Kidney (tissue), 13 donors: ENCODE measurements at regions not wholly inside any gene's neighbourhood (a gene's known extent, or its start where the extent isn't known, plus 50 kb on each side); places are given as distances from the start of the nearest gene placed in this dataset.

Experiments used
- DNase-seq, 5 donors: peaks; one replicate each; pipeline ENCODE4 v3.0.0-alpha.2; 2013 to 2020
- FAIRE-seq: peaks from 2 replicates; lab custom pipeline; 2012; peaks lifted over from hg19 to GRCh38; lab: Jason Lieb, UNC
- H3K27ac ChIP-seq, 2 donors: one replicate each; pipeline ENCODE4 v1.7.0; 2013; ENCODE audit warnings: low read depth in 2 of 2, low read length in 2 of 2, inconsistent platforms in 1 of 2
- H3K27me3 ChIP-seq: one replicate; pipeline ENCODE4 v1.7.1; 2013; ENCODE audit warnings: low read length, inconsistent platforms; ENCODE audit not compliant: control insufficient read depth, insufficient read depth
- H3K36me3 ChIP-seq, 3 donors: one replicate each; pipeline versions ENCODE4 v1.7.0 to v1.7.1; 2013; ENCODE audit warnings: low read length in 3 of 3, control low read depth in 1 of 3, inconsistent platforms in 1 of 3; ENCODE audit not compliant: insufficient read depth in 3 of 3, control insufficient read depth in 2 of 3
- H3K4me1 ChIP-seq, 3 donors: one replicate each; pipeline versions ENCODE4 v1.7.0 to v1.7.1; 2013; ENCODE audit warnings: low read length in 3 of 3, inconsistent platforms in 1 of 3, low read depth in 1 of 3; ENCODE audit not compliant: control insufficient read depth in 2 of 3, insufficient read depth in 2 of 3
- H3K4me3 ChIP-seq, 3 donors: one replicate each; pipeline versions ENCODE4 v1.7.0 to v1.8.1; 2013; ENCODE audit warnings: low read length in 3 of 3, control low read depth in 1 of 3, inconsistent platforms in 1 of 3
- H3K9ac ChIP-seq, 3 donors: one replicate each; pipeline versions ENCODE4 v1.7.0 to v1.7.1; 2013; ENCODE audit warnings: low read length in 3 of 3, control low read depth in 1 of 3, inconsistent platforms in 1 of 3
- H3K9me3 ChIP-seq, 3 donors: one replicate each; pipeline versions ENCODE4 v1.7.0 to v1.7.1; 2013; ENCODE audit warnings: low read length in 3 of 3, control low read depth in 1 of 3, inconsistent platforms in 1 of 3; ENCODE audit not compliant: control insufficient read depth in 2 of 3, insufficient read depth in 1 of 3
- intact Hi-C: fragments of 100-400 bp; cut with DNase I; formaldehyde crosslinking; loops from one replicate; pipeline ENCODE4 v1.11.1; 2022
- TF ChIP-seq, protein P1 (sequence below): IDR thresholded peaks from 3 replicates; pipeline ENCODE4 v1.5.1; 2012; ENCODE audit warnings: mild to moderate bottlenecking, moderate library complexity, borderline replicate concordance; ENCODE audit not compliant: insufficient read depth; ENCODE audit errors: extremely low read depth
- donor health status: control.
- donor health status: control.
- donor health status: control.
- donor health status: control.
- donor health status: control.
- donor health status: DM: yes; HTN: yes; CAD: no.
- donor health status: Normal renal cell carcinoma (clear cell type).

GRCh38 chr12:115472852-115473251, 788.9 kb upstream of the TBX3 start:
- H3K27ac ChIP-seq: no peak overlapping the region
- H3K4me1 ChIP-seq: peaks cover 0 to 2% (median 0%) of the 10 kb centered on the region in 3 donors
- H3K36me3 ChIP-seq: no peaks in the 10 kb centered on the region
- FAIRE-seq: no peak
- no peaks in the 10 kb centered on the region for H3K9me3 ChIP-seq
- H3K4me3 ChIP-seq: no peak overlapping the region
- no peak for DNase-seq
- H3K9ac ChIP-seq: no peak overlapping the region
- intact Hi-C loops: no loop called here
- TF ChIP-seq, protein P1, sequence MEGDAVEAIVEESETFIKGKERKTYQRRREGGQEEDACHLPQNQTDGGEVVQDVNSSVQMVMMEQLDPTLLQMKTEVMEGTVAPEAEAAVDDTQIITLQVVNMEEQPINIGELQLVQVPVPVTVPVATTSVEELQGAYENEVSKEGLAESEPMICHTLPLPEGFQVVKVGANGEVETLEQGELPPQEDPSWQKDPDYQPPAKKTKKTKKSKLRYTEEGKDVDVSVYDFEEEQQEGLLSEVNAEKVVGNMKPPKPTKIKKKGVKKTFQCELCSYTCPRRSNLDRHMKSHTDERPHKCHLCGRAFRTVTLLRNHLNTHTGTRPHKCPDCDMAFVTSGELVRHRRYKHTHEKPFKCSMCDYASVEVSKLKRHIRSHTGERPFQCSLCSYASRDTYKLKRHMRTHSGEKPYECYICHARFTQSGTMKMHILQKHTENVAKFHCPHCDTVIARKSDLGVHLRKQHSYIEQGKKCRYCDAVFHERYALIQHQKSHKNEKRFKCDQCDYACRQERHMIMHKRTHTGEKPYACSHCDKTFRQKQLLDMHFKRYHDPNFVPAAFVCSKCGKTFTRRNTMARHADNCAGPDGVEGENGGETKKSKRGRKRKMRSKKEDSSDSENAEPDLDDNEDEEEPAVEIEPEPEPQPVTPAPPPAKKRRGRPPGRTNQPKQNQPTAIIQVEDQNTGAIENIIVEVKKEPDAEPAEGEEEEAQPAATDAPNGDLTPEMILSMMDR: no peak
- no peaks in the 10 kb centered on the region for H3K27me3 ChIP-seq

GRCh38 chr12:115470977-115471376, 787.0 kb upstream of the TBX3 start:
- H3K27ac ChIP-seq: no peak overlapping the region
- TF ChIP-seq, protein P1: no peak
- H3K36me3 ChIP-seq: no peaks in the 10 kb centered on the region
- FAIRE-seq: no peak
- no peak overlapping the region for H3K4me3 ChIP-seq
- no peak overlapping the region for H3K9ac ChIP-seq
- H3K4me1 ChIP-seq: peaks cover 0 to 2% (median 0%) of the 10 kb centered on the region in 3 donors
- no peaks in the 10 kb centered on the region for H3K9me3 ChIP-seq
- DNase-seq: no peak
- no peaks in the 10 kb centered on the region for H3K27me3 ChIP-seq
- intact Hi-C loops: no loop called here

DNA sequence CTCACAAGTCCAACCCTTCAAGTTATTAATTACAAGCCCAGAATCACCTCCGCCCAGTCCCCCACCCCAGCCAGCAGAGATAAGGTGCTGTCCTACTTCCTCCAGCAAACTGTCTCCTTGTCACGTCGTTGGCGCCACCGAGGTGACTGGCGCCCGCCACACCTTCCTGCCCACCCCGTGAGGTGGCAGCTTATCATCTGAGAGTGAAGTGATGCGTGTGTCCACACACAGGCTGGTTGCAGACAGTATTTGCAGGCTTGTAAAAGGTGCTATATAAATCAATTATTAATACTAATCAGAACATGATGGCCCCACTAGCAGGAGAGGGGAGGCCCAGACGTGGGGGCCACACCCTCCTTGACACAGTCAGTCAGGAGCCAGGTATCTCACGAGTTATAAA, 786.6 kb upstream of the TBX3 start:
- Histone ChIP-seq H3K4me1 (peaks cover 0 to 2% (median 0%) of the 10 kb centered on the region in 3 donors), H3K27me3 (no peaks in the 10 kb centered on the region), H3K9ac (no peak overlapping the region), H3K4me3 (no peak overlapping the region), H3K9me3 (no peaks in the 10 kb centered on the region), H3K27ac (no peak overlapping the region), H3K36me3 (no peaks in the 10 kb centered on the region)
- no peak for FAIRE-seq
- no peak for DNase-seq
- intact Hi-C loops: no loop called here
- TF ChIP-seq, protein P1: no peak

GRCh38 chr12:115468087-115468510, 784.1 kb upstream of the TBX3 start:
- H3K9ac ChIP-seq: no peak overlapping the region
- no peaks in the 10 kb centered on the region for H3K9me3 ChIP-seq
- DNase-seq (peak in 1 of 5 donors; percentile 36), FAIRE-seq (no peak)
- H3K27me3 ChIP-seq: no peaks in the 10 kb centered on the region
- peaks cover 0 to 2% (median 0%) of the 10 kb centered on the region in 3 donors for H3K4me1 ChIP-seq
- no peaks in the 10 kb centered on the region for H3K36me3 ChIP-seq
- TF ChIP-seq, protein P1: no peak
- no peak overlapping the region for H3K4me3 ChIP-seq
- intact Hi-C loops: no loop called here
- no peak overlapping the region for H3K27ac ChIP-seq
